Natural killer cell (primary cell): ENCODE measurements at regions not wholly inside any gene's neighbourhood (a gene's known extent, or its start where the extent isn't known, plus 50 kb on each side); places are given as distances from the start of the nearest gene placed in this dataset.

Experiments used
- ATAC-seq, 3 donors: fragments of 150-1000 bp in 2 of 3; fragments of 200-7000 bp in 1 of 3; cut with Tn5 transposase; 1 replicate in 1 of 3; 2 replicates in 2 of 3; pipeline ENCODE4 v1.10.0; 2021; ENCODE audit warnings: mild to moderate bottlenecking in 2 of 3, moderate library complexity in 2 of 3
- DNase-seq, 2 donors: peaks; one replicate each; pipeline versions ENCODE4 v3.0.0 to v3.0.0-alpha.2; 2013 to 2021; ENCODE audit warnings: mixed read lengths in 1 of 2
- H3K27ac ChIP-seq: one replicate; pipeline ENCODE4 v1.5.1; 2013; ENCODE audit warnings: mild to moderate bottlenecking, low read length
- H3K27me3 ChIP-seq: one replicate; pipeline ENCODE4 v1.6.1; 2013; ENCODE audit warnings: low read length; ENCODE audit not compliant: control insufficient read depth, insufficient read depth
- H3K36me3 ChIP-seq: one replicate; pipeline ENCODE4 v1.6.1; 2013; ENCODE audit warnings: low read length; ENCODE audit not compliant: control insufficient read depth, insufficient read depth
- H3K4me1 ChIP-seq: one replicate; pipeline ENCODE4 v1.6.1; 2013; ENCODE audit warnings: low read length; ENCODE audit not compliant: control insufficient read depth, insufficient read depth
- H3K4me3 ChIP-seq: one replicate; pipeline ENCODE4 v1.5.1; 2013; ENCODE audit warnings: low read length
- H3K9me3 ChIP-seq: one replicate; pipeline ENCODE4 v1.6.1; 2013; ENCODE audit warnings: low read length; ENCODE audit not compliant: control insufficient read depth, insufficient read depth
- H3K27ac Mint-ChIP-seq, 2 donors: one replicate each; pipeline ENCODE4 v1.8.0; 2022; ENCODE audit warnings: mild to moderate bottlenecking in 2 of 2, mixed read lengths in 2 of 2, moderate library complexity in 1 of 2
- H3K27me3 Mint-ChIP-seq, 2 donors: one replicate each; pipeline ENCODE4 v1.8.0; 2022; ENCODE audit warnings: low read depth in 2 of 2, mixed read lengths in 2 of 2
- H3K36me3 Mint-ChIP-seq: one replicate; pipeline ENCODE4 v1.8.0; 2022; ENCODE audit warnings: mixed read lengths
- H3K4me1 Mint-ChIP-seq, 2 donors: one replicate each; pipeline ENCODE4 v1.8.0; 2022; ENCODE audit warnings: mixed read lengths in 2 of 2
- H3K4me3 Mint-ChIP-seq: one replicate; pipeline ENCODE4 v1.8.0; 2022; ENCODE audit warnings: mild to moderate bottlenecking, moderate library complexity, mixed read lengths
- H3K9me3 Mint-ChIP-seq, 2 donors: one replicate each; pipeline ENCODE4 v1.8.0; 2022; ENCODE audit warnings: mixed read lengths in 2 of 2
- CTCF ChIP-seq: fragments of 200-600 bp; IDR thresholded peaks from one replicate; pipeline ENCODE4 v1.8.0; 2022; ENCODE audit warnings: antibody characterized with exemption
- WGBS: methylation state at CpG from one replicate; pipeline ENCODE4 v1.1.7; 2013; ENCODE audit warnings: missing lambda C conversion rate; ENCODE audit not compliant: insufficient coverage; 5-methylcytosine and 5-hydroxymethylcytosine counted together
- intact Hi-C: fragments of 100-400 bp; cut with micrococcal nuclease; formaldehyde crosslinking; loops from one replicate; pipeline ENCODE4 v1.14.2; 2022

DNA sequence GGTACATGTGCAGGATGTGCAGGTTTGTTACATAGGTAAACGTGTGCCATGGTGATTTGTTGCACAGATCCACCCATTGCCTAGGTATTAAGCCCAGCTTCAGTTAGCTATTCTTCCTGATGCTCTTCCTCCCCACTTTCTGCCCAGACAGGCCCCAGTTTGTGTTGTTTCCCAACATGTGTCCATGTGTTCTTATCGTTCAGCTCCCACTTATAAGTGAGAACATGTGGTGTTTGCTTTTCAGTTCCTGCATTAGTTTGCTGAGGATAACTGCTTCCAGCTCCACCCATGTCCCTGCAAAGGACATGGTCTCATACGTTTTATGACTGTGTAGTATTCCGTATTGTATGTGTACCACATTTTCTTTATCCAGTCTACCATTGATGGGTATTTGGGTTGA, 251.7 kb upstream of the NOVA1 start:
- no peaks in the 10 kb centered on the region for H3K4me1 ChIP-seq
- no peak overlapping the region for H3K4me3 ChIP-seq
- Mint-ChIP-seq H3K27me3 (no peaks in the 10 kb centered on the region), H3K27ac (no peak overlapping the region), H3K4me3 (no peak overlapping the region), H3K36me3 (no peaks in the 10 kb centered on the region), H3K4me1 (no peaks in the 10 kb centered on the region), H3K9me3 (peaks cover 13 to 16% of the 10 kb centered on the region in 2 donors)
- 62% methylated on average over 3 of the region's 4 CpGs for WGBS
- H3K9me3 ChIP-seq: no peaks in the 10 kb centered on the region
- no peak for TF ChIP-seq CTCF
- intact Hi-C loops: no loop called here
- no peak overlapping the region for H3K27ac ChIP-seq
- H3K36me3 ChIP-seq: no peaks in the 10 kb centered on the region
- DNase-seq (no peak), ATAC-seq (no peak)
- no peaks in the 10 kb centered on the region for H3K27me3 ChIP-seq

DNA sequence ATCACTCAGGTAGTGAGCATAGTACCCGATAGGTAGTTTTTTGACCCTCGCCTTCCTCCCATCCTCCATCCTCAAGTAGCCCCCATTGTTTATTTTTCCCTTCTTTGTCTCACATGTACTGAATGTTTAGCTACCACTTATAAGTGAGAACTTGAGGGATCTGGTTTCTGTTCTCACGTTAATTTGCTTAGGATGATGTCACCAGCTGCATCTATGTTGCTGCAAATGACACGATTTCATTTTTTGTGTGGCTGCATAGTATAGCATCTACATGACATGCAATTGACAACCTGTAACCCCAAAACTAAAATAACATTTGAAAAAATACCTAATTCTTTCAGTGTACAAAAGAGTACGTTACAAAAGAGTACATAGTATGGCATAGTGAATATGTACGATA, 254.0 kb upstream of the NOVA1 start:
- H3K9me3 Mint-ChIP-seq: peaks cover 10 to 13% of the 10 kb centered on the region in 2 donors
- TF ChIP-seq CTCF: no peak
- Histone ChIP-seq H3K4me1 (no peaks in the 10 kb centered on the region), H3K4me3 (no peak overlapping the region), H3K27me3 (no peaks in the 10 kb centered on the region), H3K36me3 (no peaks in the 10 kb centered on the region), H3K9me3 (no peaks in the 10 kb centered on the region), H3K27ac (no peak overlapping the region)
- no peak overlapping the region for H3K4me3 Mint-ChIP-seq
- DNase-seq (no peak), ATAC-seq (no peak)
- H3K4me1 Mint-ChIP-seq: no peaks in the 10 kb centered on the region
- no peaks in the 10 kb centered on the region for H3K27me3 Mint-ChIP-seq
- 83% methylated on average over 6 of the region's 6 CpGs for WGBS
- intact Hi-C loops: no loop called here
- H3K36me3 Mint-ChIP-seq: no peaks in the 10 kb centered on the region
- H3K27ac Mint-ChIP-seq: no peak overlapping the region

- TF ChIP-seq CTCF: no peak
- intact Hi-C loops: no loop called here
- H3K9me3 ChIP-seq: no peaks in the 10 kb centered on the region
- H3K9me3 Mint-ChIP-seq: peaks cover 6 to 7% of the 10 kb centered on the region in 2 donors
- H3K4me1 Mint-ChIP-seq: no peaks in the 10 kb centered on the region
- WGBS: 77% methylated on average over 6 of the region's 7 CpGs
- H3K36me3 ChIP-seq: no peaks in the 10 kb centered on the region
- no peak overlapping the region for H3K27ac Mint-ChIP-seq
- H3K27me3 ChIP-seq: no peaks in the 10 kb centered on the region
- DNase-seq: no peak
- no peak for ATAC-seq
- no peak overlapping the region for H3K4me3 ChIP-seq
- H3K27ac ChIP-seq: no peak overlapping the region
- no peaks in the 10 kb centered on the region for H3K27me3 Mint-ChIP-seq
- no peak overlapping the region for H3K4me3 Mint-ChIP-seq
- H3K4me1 ChIP-seq: no peaks in the 10 kb centered on the region
- no peaks in the 10 kb centered on the region for H3K36me3 Mint-ChIP-seq
Measured at GRCh38 chr14:26855077-26855753, 257.4 kb upstream of the NOVA1 start.

DNA sequence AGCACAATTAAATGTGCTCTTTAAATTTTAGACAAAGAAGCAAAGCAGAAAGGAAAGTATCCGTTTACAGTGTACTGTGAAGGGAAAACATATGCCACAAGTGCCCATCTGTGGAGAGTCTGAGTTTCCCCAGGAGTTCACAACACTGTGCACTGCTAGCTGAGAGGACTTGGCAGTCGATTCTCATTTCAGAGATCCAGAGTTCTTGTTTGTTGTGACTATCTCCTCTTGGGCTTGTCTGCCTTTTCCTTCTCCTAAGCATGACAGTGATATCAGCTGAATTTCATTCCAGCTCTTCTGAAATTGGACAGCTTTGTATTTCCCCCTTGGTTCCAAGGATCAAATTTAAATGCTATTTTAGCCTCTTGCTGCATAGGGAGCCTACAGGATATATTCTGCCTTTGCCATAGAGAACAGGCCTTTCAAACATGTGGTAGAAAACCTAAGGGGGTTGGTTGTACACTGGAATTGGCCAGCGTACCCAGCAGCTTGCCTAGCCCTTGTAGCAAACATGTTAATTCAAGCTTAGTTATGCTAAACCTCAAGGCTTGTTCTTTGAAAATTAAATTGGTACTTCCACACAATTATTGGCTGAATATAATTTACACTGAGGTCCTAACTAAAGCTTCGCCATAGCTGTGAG, 259.2 kb upstream of the NOVA1 start:
- no peaks in the 10 kb centered on the region for H3K4me1 ChIP-seq
- no peaks in the 10 kb centered on the region for H3K27me3 Mint-ChIP-seq
- no peak for DNase-seq
- no peaks in the 10 kb centered on the region for H3K4me1 Mint-ChIP-seq
- no peaks in the 10 kb centered on the region for H3K36me3 ChIP-seq
- no peak overlapping the region for H3K27ac ChIP-seq
- intact Hi-C loops: no loop called here
- no peaks in the 10 kb centered on the region for H3K36me3 Mint-ChIP-seq
- H3K9me3 ChIP-seq: no peaks in the 10 kb centered on the region
- H3K27me3 ChIP-seq: no peaks in the 10 kb centered on the region
- H3K4me3 Mint-ChIP-seq: no peak overlapping the region
- TF ChIP-seq CTCF: no peak
- H3K4me3 ChIP-seq: no peak overlapping the region
- ATAC-seq: no peak
- 75% methylated on average over 4 of the region's 4 CpGs for WGBS
- no peak overlapping the region for H3K27ac Mint-ChIP-seq
- H3K9me3 Mint-ChIP-seq: peaks cover 6 to 7% of the 10 kb centered on the region in 2 donors
